COLO829 (cell line): ENCODE measurements at regions not wholly inside any gene's neighbourhood (a gene's known extent, or its start where the extent isn't known, plus 50 kb on each side); places are given as distances from the start of the nearest gene placed in this dataset.

Experiments used
- DNase-seq: peaks from one replicate; pipeline ENCODE4 v3.0.0; 2012; ENCODE audit warnings: low spot score

- no peak for DNase-seq
Observed at GRCh38 chr14:61107869-61108493, 126.9 kb downstream of the SLC38A6 start.

GRCh38 chr14:61106959-61107641 is 126.1 kb downstream of the SLC38A6 start:
- no peak for DNase-seq

GRCh38 chr14:61106271-61106958 is 125.4 kb downstream of the SLC38A6 start:
- DNase-seq, result no peak

- DNase-seq, result no peak
Observed at GRCh38 chr14:61104358-61104757, 123.3 kb downstream of the SLC38A6 start.

GRCh38 chr14:61103541-61104339 is 122.7 kb downstream of the SLC38A6 start:
- DNase-seq, result peak; percentile 97

GRCh38 chr14:61102549-61103466 is 121.8 kb downstream of the SLC38A6 start:
- DNase-seq, result no peak
